Activated CD8-positive, alpha-beta memory T cell treated with anti-CD3 and anti-CD28 coated beads, Interleukin-2, amount 50 U/mL, for 1 hour (primary cell): ENCODE measurements at regions not wholly inside any gene's neighbourhood (a gene's known extent, or its start where the extent isn't known, plus 50 kb on each side); places are given as distances from the start of the nearest gene placed in this dataset.

Source experiments
- DNase-seq: peaks from one replicate; pipeline ENCODE4 v3.0.0-alpha.2; 2020; ENCODE audit errors: extremely low read depth

- DNase-seq, result no peak
Observed at GRCh38 chr3:6177417-6177816, 683.5 kb upstream of the GRM7 start.

- no peak for DNase-seq
Observed at GRCh38 chr3:6179761-6180160, 681.2 kb upstream of the GRM7 start.

- no peak for DNase-seq
Observed at GRCh38 chr3:6180171-6180570, 680.7 kb upstream of the GRM7 start.

DNA sequence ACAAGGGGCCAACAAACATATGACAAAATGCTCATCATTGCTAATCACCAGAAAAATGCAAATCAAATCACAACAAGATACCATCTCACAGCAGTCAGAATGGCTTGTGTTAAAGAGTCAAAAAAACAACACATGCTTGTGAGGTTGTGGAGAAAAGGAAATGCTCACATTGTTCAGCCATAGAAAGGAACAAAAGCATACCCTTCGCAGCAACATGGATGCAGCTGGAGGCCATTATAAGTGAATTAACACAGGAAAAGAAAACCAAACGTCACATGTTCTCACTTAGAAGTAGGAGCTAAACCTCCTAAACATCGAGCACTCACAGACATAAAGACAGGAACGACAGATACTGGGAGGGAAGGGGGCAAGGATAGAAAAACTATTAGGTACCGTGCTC, 678.4 kb upstream of the GRM7 start:
- DNase-seq, result no peak

GRCh38 chr3:6182909-6183308, 678.0 kb upstream of the GRM7 start:
- no peak for DNase-seq

GRCh38 chr3:6189384-6189783, 671.5 kb upstream of the GRM7 start:
- DNase-seq, result no peak

DNA sequence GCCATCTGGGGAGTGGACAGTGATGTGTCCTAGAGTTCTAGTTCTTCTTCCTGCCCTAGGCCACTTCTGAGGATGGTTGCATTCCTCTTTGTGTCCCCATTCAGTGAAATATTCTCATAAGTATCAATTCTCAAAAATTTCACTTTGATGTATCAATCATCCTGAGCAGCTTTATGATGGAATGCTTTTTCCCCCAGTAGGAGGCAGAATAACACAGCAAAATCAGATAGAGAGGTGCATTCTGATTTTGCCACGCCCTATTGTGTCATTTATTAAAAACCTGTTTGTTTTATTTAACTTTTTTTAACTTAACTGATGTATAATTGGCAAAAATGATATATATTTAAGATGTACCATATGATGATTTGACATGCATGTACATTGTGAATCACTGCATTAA, 656.0 kb upstream of the GRM7 start:
- no peak for DNase-seq

DNA sequence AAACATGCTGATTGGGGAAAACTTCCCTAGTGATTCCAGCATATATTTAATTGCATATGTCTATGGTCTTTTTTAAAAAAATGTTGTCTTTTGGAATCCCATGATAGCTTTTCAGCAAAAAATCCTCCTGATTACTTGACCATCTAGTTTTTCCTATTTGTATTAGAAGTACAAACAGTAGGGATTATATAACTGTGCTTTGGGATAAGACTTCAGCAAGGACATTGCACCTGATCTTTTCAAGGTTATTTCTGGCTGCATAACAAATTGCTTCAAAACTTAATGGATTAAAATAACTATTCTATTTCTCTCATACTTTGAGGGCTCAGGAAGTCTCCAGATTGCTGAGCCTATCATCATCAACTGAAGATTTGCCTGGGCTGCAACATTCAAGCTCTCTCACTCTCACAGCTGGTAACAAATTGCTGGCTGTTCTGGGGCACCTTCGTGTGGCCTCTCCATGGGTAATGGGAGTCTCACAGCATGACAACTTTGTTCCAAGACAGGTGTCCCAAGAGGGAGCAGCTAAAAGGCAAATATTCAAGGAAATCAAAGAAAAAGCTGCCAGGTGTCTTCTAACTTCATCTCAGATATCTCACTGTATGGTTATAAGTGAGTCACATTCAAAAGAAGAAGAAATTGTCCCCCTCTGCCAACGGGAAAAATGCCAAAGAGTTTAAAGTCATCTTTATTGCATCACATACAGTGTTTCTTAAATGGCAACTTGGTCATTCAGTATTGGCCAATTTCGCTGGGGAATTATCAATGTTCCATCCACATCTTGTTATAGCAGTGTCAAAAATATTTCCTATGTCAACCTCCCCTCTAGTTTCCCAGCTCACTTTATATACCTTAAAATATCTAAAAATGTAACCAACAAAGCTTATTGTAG, 644.5 kb upstream of the GRM7 start:
- DNase-seq, result no peak

DNA sequence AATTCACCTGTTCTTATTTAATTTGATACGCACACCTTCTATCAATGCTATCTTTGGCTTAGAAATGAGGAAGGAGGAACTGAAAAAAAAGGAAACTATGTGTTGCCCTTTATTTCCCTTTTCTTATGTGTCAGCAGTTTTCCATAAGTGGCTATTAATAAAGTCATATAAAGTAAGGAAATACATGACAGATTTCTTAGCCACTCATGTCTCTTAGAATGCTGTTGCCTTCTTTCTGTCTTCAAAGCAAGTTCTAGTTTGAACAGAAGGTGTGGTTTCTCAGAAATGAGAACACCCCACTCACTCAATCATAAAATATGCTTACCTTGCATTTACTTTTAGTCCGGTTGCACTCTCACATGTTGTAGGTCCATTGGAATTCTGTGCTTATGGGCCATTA, 640.5 kb upstream of the GRM7 start:
- DNase-seq, result no peak

- DNase-seq, result no peak
Observed at GRCh38 chr3:6222069-6222468, 638.8 kb upstream of the GRM7 start.

DNA sequence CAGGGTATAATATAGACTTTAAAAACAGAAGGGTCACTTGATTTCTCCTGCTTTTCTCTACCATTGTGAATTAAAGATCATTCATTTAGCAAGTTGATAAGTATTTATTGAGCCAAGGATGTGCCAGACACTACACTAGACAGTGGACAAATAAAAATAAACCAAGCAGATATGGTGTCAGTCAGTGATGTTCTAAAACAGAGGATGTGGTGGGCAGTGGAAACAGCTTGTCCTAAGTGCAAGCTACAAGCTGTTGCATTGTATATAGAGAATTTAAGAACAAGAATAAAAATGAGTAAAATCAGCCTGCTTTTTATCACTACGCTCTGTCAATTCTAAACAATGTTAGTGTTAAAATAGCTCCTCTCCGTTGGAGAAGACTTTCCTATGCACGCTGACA, 637.3 kb upstream of the GRM7 start:
- no peak for DNase-seq

GRCh38 chr3:6228958-6229683, 631.8 kb upstream of the GRM7 start:
- no peak for DNase-seq

GRCh38 chr3:6229778-6230410, 631.0 kb upstream of the GRM7 start:
- no peak for DNase-seq

DNA sequence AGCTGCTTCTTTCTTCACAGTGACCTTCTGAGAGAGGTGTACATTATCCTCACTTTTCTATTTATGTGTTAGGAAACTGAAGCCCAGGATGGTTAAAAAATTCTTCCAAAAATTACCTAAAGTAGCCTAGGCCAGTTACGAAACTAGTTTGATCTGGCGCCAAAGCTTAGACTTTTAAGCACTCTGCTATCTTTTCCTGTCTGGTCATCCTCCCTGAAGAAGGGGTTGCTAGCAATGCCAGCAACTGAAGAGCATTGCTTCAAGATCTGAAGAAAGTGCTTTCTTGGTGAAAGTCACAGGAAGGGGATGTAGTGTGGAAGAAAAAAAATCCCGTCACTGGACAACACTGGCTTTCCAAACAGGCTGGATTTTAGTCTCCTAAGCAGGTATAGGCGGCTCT, 618.8 kb upstream of the GRM7 start:
- no peak for DNase-seq

- no peak for DNase-seq
Observed at GRCh38 chr3:6248528-6248927, 612.4 kb upstream of the GRM7 start.

DNA sequence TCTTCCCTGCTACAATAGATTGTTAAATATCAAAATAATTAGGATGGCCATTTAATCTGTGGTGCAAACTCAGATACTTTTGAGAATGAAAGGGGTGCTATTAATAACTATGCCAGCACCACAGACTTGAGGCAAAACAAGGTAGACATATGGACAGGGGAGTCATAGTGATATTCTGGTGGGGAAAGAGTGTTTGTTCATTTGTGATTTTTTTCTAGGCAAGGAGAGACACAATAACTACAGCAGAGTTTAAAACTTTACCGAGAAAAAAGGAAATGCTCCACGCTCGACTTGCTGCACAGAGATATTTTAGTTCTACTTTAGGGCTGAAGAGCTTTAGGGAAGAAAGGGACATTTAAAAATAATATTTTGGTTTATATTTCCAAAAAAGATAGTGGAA, 611.2 kb upstream of the GRM7 start:
- no peak for DNase-seq

GRCh38 chr3:6250167-6250566, 610.7 kb upstream of the GRM7 start:
- no peak for DNase-seq

DNA sequence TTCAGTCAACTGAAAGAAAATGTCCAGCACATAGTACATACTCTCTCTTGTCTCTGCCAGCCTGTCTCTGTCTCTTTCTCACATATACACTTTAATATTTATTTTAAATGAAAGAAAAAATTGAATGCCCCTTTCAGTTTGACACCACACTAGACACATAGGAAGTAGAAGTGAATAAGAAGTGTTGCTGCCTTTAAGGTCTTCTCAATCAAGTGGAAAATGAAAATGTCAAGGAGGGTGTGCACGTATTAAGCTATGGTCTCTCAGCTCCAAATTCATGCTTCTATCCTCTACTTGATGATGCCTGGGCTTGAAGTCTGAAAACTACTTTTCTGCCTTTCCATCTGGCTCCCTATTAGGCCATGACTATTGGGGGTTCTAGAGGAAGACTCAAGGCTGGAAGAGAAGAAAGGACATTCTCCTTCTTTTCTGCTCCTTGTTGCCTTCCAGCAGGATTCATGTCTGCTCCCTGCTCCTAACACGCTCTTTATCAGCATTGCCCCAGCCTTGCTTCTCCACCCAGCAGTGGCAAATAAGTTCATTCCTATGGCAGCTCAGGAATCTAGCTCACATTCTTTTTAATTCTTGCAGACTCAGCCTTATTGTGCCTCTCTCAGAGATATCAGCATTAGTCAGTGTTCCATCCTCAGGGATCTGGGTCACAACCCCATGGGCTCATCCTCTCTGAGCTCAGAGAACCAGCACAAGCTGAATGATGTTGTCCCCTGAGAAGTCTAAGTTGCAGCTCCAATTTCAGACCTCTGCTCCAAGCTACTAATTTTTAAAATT, 609.1 kb upstream of the GRM7 start:
- DNase-seq, result no peak

- DNase-seq, result no peak
Observed at GRCh38 chr3:6254490-6254889, 606.4 kb upstream of the GRM7 start.

- no peak for DNase-seq
Observed at GRCh38 chr3:6255229-6255628, 605.7 kb upstream of the GRM7 start.

DNA sequence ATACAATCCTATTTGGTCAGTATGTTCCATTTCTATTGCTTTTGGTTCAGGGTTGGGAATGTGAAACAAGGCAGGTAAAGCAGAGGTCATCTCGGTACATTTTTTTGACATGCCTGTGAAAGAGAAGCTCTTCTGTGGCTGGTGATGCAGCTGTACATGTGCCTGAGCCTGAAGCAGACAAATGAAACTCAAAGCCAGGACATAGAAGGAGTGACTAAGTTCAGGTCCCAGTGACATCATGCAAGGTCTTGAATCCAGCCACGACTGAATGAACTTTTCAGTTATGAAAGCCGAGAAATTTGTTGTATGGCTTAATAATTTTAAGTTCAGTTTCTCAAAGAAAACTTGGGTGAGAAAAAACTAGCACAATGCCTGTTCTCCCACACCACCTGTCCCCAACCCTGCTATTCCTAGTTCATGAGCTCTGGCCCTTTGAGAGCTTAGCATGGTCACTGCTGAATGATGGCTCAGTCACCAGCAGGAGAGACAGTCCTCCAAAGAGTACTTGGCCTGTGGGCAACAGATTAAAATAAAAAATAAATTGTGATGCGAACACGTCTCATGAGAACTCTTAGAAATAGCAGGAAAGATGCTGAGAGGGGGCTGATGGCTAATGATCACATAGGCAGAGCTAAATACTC, 600.2 kb upstream of the GRM7 start:
- no peak for DNase-seq

- DNase-seq, result no peak
Observed at GRCh38 chr3:6262010-6262409, 598.9 kb upstream of the GRM7 start.
